ENCODE measurements at regions not wholly inside any gene's neighbourhood (a gene's known extent, or its start where the extent isn't known, plus 50 kb on each side); places are given as distances from the start of the nearest gene placed in this dataset.

- DNase-seq (no peak), ATAC-seq (replicated peaks) (no peak)
- H3K4me1 Mint-ChIP-seq: peaks cover 6 to 21% of the 10 kb centered on the region in 2 donors
- peaks cover 0 to 5% of the 10 kb centered on the region in 2 donors for H3K27me3 Mint-ChIP-seq
- H3K4me3 Mint-ChIP-seq: no peak overlapping the region
- H3K36me3 Mint-ChIP-seq: peaks cover 2 to 3% of the 10 kb centered on the region in 2 donors
- no peak overlapping the region for H3K27ac Mint-ChIP-seq
- H3K9me3 Mint-ChIP-seq: no peaks in the 10 kb centered on the region
These were observed 56.2 kb upstream of the MYCBP2 start for GRCh38 chr13:77383097-77383496.

- no peaks in the 10 kb centered on the region for H3K9me3 Mint-ChIP-seq
- no peak for DNase-seq
- H3K4me1 Mint-ChIP-seq: peaks cover 3 to 15% of the 10 kb centered on the region in 2 donors
- no peak overlapping the region for H3K4me3 Mint-ChIP-seq
- H3K27ac Mint-ChIP-seq: no peak overlapping the region
- H3K36me3 Mint-ChIP-seq: peaks cover 0 to under 1% of the 10 kb centered on the region in 2 donors
- H3K27me3 Mint-ChIP-seq: no peaks in the 10 kb centered on the region
- no peak for ATAC-seq (replicated peaks)
These were observed 54.2 kb upstream of the MYCBP2 start for GRCh38 chr13:77381059-77381458.

- no peaks in the 10 kb centered on the region for H3K27me3 Mint-ChIP-seq
- H3K36me3 Mint-ChIP-seq: no peaks in the 10 kb centered on the region
- peaks cover 8 to 20% of the 10 kb centered on the region in 2 donors for H3K4me1 Mint-ChIP-seq
- ATAC-seq (replicated peaks) (no peak), DNase-seq (no peak)
- no peak overlapping the region for H3K4me3 Mint-ChIP-seq
- H3K27ac Mint-ChIP-seq: no peak overlapping the region
- H3K9me3 Mint-ChIP-seq: no peaks in the 10 kb centered on the region
These were observed 52.6 kb upstream of the MYCBP2 start for GRCh38 chr13:77379508-77379907.

- H3K27me3 Mint-ChIP-seq: no peaks in the 10 kb centered on the region
- DNase-seq (no peak), ATAC-seq (replicated peaks) (no peak)
These were observed 51.8 kb upstream of the MYCBP2 start for GRCh38 chr13:77378662-77379061.

GRCh38 chr13:77377016-77377415, 50.1 kb upstream of the MYCBP2 start:
- ATAC-seq (replicated peaks) (no peak), DNase-seq (no peak)
- no peaks in the 10 kb centered on the region for H3K27me3 Mint-ChIP-seq
- H3K4me3 Mint-ChIP-seq: no peak overlapping the region
- no peak overlapping the region for H3K27ac Mint-ChIP-seq
- H3K9me3 Mint-ChIP-seq: no peaks in the 10 kb centered on the region
- no peaks in the 10 kb centered on the region for H3K36me3 Mint-ChIP-seq
- H3K4me1 Mint-ChIP-seq: peaks cover 11 to 21% of the 10 kb centered on the region in 2 donors

More at GRCh38 chr13:77378662-77379061, 51.8 kb upstream of the MYCBP2 start:
- no peak overlapping the region for H3K27ac Mint-ChIP-seq
- no peaks in the 10 kb centered on the region for H3K36me3 Mint-ChIP-seq
- H3K4me1 Mint-ChIP-seq: peaks cover 8 to 21% of the 10 kb centered on the region in 2 donors
- H3K4me3 Mint-ChIP-seq: no peak overlapping the region
- H3K9me3 Mint-ChIP-seq: no peaks in the 10 kb centered on the region

All from stimulated activated naive B cell treated with anti-CD40 and anti-IgM and Interleukin-4, amounts not matched to agents 10 μg/mL and 1 μg/mL and 100 μg/mL, for 72 hours (primary cell).